Embryonic facial prominence (tissue), 1 donor: ENCODE measurements at regions not wholly inside any gene's neighbourhood (a gene's known extent, or its start where the extent isn't known, plus 50 kb on each side); places are given as distances from the start of the nearest gene placed in this dataset.
"Not testable (repeated sequence)": the region's sequence is repeated elsewhere in the genome, so short reads cannot be mapped to it uniquely, and the experiment has no call there.

Source experiments
- DNase-seq: peaks from one replicate; pipeline ENCODE4 v3.0.0-alpha.2; 2016; ENCODE audit errors: extremely low spot score

GRCh38 chr5:15097552-15097951 is 226.0 kb upstream of the ANKH start:
- no peak for DNase-seq

GRCh38 chr5:15096686-15097085 is 225.1 kb upstream of the ANKH start:
- DNase-seq = not testable (repeated sequence)

DNA sequence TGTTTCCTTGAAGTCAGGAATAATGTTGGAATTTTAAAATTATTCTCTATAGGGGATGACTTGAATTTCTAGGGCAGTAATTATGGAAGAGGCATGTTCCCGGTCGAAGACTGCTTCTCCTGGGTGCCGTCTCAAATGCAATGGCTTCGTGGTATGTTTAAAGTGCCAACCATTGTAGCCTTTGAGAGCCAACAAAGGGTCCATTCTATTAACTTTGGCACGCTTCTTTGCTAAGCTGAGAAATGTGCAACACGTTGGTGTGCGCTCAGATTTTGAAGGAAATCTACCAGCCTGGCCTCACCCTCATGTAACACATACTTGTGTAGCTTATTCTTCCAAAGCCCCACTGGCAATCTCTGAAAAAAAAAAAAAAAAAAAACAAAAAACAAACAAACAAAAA is 221.2 kb upstream of the ANKH start:
- DNase-seq = no peak

- DNase-seq = no peak
Measured at GRCh38 chr5:15085671-15086070, 214.1 kb upstream of the ANKH start.

DNA sequence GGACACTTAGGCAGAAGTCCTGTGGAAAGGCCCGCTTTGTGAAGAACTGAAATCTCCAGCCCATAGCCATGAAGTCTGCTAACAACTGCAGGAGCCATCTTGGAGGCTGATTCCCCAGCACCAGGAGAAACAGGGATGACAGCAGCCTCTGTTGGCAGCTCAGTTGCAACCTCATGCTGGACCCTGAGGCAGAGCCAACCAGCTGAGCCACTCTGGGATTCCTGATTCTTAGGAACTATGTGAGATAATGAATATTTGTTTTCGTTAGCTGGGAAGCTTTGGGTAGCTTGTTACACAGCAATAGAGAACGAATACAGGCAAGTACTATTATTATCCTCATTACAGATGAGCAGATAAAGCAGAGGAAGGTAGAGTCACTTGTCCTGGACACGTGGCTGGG is 210.5 kb upstream of the ANKH start:
- no peak for DNase-seq

GRCh38 chr5:15080219-15080618 is 208.6 kb upstream of the ANKH start:
- DNase-seq = no peak

DNA sequence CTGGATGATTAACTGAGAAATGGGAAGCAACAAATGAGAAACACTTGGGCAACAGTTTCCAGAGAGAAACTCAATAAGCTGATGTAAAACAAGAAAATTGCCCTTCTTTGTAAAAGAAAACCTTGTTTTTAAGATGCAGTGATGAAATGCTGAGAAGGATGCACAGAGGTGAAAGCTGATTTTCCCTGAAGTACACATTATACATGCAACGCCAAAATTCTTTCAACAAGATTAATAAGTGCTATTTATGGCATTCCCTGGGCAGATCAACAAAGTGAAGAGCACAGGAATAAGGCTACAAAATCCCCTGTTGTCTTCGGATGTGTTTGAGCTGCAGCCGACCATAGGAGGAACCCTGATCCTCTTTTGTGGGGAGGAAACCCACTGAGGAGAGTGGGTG is 208.0 kb upstream of the ANKH start:
- DNase-seq = no peak

- no peak for DNase-seq
Measured at GRCh38 chr5:15074651-15075050, 203.1 kb upstream of the ANKH start.

DNA sequence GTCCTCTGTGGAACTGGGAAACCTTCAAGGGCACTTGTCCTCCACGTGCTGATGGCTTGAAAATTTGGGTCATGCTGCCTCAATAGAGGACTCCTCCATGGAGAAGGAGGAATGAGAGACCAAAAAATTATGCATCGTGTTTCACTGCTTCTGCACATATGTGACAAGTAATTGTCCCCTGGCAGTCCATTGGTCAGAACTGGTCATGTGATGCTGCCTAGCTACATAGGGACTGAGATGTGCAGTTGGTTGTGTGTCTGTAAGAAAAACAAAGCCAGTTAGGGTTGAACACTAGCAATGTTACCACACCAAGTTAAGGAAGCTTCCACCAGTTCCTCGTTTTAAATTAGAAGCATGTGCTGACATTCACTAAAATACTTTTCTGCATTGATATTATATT is 201.9 kb upstream of the ANKH start:
- no peak for DNase-seq

- no peak for DNase-seq
Measured at GRCh38 chr5:15070907-15071306, 199.3 kb upstream of the ANKH start.

DNA sequence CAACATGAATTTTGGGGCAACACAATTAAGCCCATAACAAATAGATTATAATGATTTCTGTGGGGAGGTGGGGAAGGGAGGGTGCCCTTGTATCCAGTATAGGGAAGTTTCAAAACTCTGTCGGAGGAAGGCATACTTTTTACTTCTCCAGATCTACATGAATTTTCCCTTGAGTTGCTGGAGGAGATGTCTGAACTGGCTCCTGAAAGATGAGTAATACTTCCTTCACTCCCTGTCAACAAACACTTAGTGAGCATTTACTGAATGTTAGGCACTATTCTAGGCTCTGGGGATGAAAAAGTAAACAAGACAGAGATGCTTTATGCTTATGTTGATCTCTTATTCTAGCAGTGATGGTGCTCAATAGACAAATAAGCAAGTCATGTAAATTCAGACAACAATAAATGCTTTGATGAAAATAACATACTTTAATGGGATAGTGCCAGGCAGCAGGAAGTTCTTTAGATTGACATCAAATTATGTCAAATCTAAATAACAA is 197.9 kb upstream of the ANKH start:
- no peak for DNase-seq

GRCh38 chr5:15065091-15065490 is 193.5 kb upstream of the ANKH start:
- DNase-seq = no peak

GRCh38 chr5:15064396-15064795 is 192.8 kb upstream of the ANKH start:
- DNase-seq = no peak

DNA sequence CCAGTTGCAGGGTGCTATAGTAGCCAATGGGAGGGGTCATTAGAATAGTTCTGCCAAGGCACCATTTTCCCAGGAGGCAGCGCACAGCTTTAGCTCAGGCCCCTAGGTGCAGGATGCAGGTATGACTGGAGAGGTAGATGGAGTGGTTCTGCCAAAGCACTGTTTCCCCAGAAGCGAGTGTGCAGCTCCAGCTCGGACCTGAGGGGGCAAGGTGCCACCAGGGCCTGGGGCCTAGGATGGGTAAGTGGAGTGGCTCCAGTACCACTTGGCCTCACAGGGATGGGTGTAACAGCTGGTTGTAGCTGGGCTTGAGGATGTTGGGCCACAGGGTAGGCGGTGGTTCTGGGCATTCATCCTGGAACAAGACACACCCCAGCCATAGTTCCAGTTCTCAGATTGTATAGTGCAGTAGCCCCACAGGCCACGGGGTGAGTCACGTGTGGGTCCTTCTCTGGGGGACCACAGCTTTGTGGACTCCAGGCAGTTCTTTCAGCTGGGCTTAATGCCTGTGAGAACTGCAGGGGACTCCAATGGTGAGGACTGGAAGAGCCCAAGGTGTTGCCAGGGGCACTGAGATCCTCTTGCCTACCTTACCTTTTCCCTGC is 185.5 kb upstream of the ANKH start:
- DNase-seq = no peak

GRCh38 chr5:15044521-15044920 is 172.9 kb upstream of the ANKH start:
- no peak for DNase-seq

- DNase-seq = no peak
Measured at GRCh38 chr5:15037247-15037908, 165.8 kb upstream of the ANKH start.

DNA sequence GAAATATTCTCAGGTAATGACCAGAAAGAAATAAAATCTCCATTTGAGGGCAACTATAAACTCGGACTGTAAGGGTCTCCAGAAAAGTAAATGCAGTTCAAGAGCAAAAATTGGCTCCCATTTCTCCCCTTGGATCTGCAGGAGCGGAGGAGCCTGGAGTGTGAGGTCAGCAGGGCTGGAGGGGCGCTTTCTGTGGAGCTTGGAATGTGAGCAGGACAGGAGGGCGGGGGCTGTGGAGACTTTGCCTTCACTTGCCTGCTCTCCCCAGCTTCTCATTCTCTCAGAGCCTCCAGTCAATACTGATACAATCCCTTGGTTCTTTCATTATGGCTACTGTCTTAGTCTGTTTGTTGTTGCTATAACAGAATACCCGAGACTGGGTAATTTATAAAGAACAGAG is 162.8 kb upstream of the ANKH start:
- DNase-seq = no peak

DNA sequence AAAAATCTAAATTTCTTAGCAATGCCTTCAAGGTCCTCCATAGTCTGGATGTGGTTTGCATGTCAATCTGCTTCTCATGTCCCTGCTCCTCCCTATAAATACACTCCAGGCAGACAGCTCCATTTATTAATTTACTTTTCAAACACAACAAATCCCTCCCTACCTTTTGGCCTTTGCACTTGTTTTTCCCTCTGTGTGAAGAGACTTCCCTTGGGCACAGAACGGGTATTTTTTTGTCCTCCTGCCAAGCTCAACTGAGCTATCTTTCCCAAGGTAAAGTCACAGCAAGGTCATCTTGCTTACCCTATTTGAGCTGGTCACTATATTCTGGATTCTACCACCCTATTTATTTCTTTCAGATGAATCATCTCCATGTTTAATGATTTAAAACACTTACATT is 159.6 kb upstream of the ANKH start:
- no peak for DNase-seq

DNA sequence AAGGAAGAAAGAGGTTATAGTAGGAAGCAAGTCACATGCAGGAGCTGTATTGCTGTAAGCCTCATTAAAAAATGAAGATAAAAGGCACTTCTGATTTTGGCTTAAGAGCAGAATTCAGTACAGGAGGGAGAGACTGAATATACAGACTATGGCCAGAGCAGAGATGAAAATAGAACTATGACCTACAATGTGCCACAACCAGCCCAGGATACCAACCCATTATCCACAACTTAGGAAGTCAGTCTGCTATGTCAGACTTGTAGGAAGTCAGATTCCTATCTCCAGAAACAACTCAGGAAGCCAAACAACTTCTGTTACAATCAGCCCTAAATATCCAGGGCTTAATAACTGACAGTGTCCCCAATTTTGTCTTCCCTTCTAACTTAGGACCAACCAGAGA is 156.2 kb upstream of the ANKH start:
- DNase-seq = no peak

DNA sequence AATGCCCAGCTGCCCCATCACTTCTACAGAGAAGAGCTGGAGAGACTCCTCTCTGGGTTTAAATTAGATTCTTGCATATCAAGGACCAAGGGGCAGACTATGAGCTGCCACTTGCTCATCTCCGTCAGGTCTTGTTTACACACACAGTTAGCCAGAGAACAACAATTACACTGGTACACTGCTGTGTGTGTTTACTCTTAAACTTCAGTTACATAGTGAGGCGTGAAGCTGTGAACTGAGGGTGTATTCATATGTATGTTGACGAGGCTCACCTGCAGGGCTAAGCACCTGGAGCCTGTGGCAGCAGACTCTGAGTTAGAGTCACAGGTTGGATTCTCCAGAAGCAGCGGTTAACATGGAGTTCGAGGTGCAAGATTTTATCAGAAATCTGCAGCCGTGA is 155.4 kb upstream of the ANKH start:
- DNase-seq = no peak

- DNase-seq = no peak
Measured at GRCh38 chr5:15026011-15026893, 154.7 kb upstream of the ANKH start.

- no peak for DNase-seq
Measured at GRCh38 chr5:15023846-15024245, 152.3 kb upstream of the ANKH start.

- no peak for DNase-seq
Measured at GRCh38 chr5:15023266-15023665, 151.7 kb upstream of the ANKH start.
